ENCODE measurements at regions not wholly inside any gene's neighbourhood (a gene's known extent, or its start where the extent isn't known, plus 50 kb on each side); places are given as distances from the start of the nearest gene placed in this dataset.

GRCh38 chr6:65903992-65904391 lies 197.0 kb upstream of the EYS start:
- TF ChIP-seq RAD21 (conservative IDR thresholded peaks at IDR 0.05 in 1 of 2, IDR thresholded peaks at IDR 0.05 in 1 of 2) (no peak), RCOR1 (IDR thresholded peaks at IDR 0.05; ENCODE audit: low read depth, low read length) (no peak), JUNB (IDR thresholded peaks at IDR 0.05) (no peak), ESRRA (IDR thresholded peaks at IDR 0.05; ENCODE audit: borderline replicate concordance, low read length) (no peak), POLR2A (IDR thresholded peaks at IDR 0.05; ENCODE audit: low read length) (no peak), E2F6 (IDR thresholded peaks at IDR 0.05; ENCODE audit: borderline replicate concordance, low read depth) (no peak)
- TF ChIP-seq, protein P1, sequence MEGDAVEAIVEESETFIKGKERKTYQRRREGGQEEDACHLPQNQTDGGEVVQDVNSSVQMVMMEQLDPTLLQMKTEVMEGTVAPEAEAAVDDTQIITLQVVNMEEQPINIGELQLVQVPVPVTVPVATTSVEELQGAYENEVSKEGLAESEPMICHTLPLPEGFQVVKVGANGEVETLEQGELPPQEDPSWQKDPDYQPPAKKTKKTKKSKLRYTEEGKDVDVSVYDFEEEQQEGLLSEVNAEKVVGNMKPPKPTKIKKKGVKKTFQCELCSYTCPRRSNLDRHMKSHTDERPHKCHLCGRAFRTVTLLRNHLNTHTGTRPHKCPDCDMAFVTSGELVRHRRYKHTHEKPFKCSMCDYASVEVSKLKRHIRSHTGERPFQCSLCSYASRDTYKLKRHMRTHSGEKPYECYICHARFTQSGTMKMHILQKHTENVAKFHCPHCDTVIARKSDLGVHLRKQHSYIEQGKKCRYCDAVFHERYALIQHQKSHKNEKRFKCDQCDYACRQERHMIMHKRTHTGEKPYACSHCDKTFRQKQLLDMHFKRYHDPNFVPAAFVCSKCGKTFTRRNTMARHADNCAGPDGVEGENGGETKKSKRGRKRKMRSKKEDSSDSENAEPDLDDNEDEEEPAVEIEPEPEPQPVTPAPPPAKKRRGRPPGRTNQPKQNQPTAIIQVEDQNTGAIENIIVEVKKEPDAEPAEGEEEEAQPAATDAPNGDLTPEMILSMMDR (IDR thresholded peaks at IDR 0.05), result no peak

Data from A549 (cell line).